ENCODE measurements at regions not wholly inside any gene's neighbourhood (a gene's known extent, or its start where the extent isn't known, plus 50 kb on each side); places are given as distances from the start of the nearest gene placed in this dataset.

DNA sequence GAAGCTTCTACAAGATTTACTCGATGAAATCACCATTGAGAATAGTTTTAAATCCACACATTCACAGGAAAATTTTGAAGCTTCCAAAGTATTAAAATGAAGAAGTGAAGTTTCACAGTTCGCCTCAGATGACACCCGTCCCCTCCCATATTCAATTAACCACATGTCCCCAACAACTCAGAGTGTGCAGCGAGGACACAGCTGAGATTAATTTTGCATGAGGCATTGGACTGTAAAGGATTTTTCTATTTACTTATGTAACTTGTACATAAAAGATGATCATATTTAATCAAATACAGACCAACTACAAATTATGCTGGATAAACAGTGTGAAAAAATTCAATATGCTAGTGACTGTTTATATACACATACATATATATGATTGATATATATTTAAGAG is 84.7 kb upstream of the OLFM1 start:
- TF ChIP-seq CTCF (IDR thresholded peaks at IDR 0.05) (no peak), POLR2A (IDR thresholded peaks at IDR 0.05) (no peak)
